GM23338 (cell line): ENCODE measurements at regions not wholly inside any gene's neighbourhood (a gene's known extent, or its start where the extent isn't known, plus 50 kb on each side); places are given as distances from the start of the nearest gene placed in this dataset.
A peak's percentile ranks its signal among the peaks of the same experiment; 100 is the strongest.

Experiments used
- ATAC-seq: fragments of 200-7000 bp; cut with Tn5 transposase; 3 replicates; pipeline ENCODE4 v1.9.1; 2020
- DNase-seq: peaks from one replicate; pipeline ENCODE4 v3.0.0-alpha.2; 2015; ENCODE audit warnings: low spot score
- H2AFZ ChIP-seq: fragments of 200-600 bp; sonication (generic); 2 replicates; pipeline ENCODE4 v1.8.0; 2016; ENCODE audit warnings: antibody characterized with exemption, mild to moderate bottlenecking, moderate library complexity
- H3F3A ChIP-seq: fragments of 200-600 bp; sonication (generic); replicated peaks from 2 replicates; pipeline ENCODE4 v1.8.0; 2017; ENCODE audit warnings: antibody characterized with exemption, mixed run types, low read depth
- H3K27ac ChIP-seq: fragments of 200-600 bp; sonication (generic); 2 replicates; pipeline ENCODE4 v1.6.1; 2016; ENCODE audit warnings: low read depth
- H3K27me3 ChIP-seq: fragments of 200-600 bp; sonication (generic); 2 replicates; pipeline ENCODE4 v1.8.0; 2016; ENCODE audit warnings: mild to moderate bottlenecking, mixed run types, moderate library complexity; ENCODE audit not compliant: insufficient read depth
- H3K36me3 ChIP-seq: fragments of 200-600 bp; sonication (generic); 2 replicates; pipeline ENCODE4 v1.8.0; 2016; ENCODE audit warnings: mild to moderate bottlenecking; ENCODE audit not compliant: insufficient read depth
- H3K4me1 ChIP-seq: fragments of 200-600 bp; sonication (generic); 2 replicates; pipeline ENCODE4 v1.8.0; 2016; ENCODE audit warnings: mild to moderate bottlenecking, moderate library complexity; ENCODE audit not compliant: insufficient read depth
- H3K4me2 ChIP-seq: fragments of 200-600 bp; sonication (generic); 2 replicates; pipeline ENCODE4 v1.7.1; 2017; ENCODE audit warnings: mixed run types
- H3K4me3 ChIP-seq: fragments of 200-600 bp; sonication (generic); 2 replicates; pipeline ENCODE4 v1.6.1; 2016; ENCODE audit warnings: mixed run types
- H3K79me2 ChIP-seq: fragments of 200-600 bp; sonication (generic); replicated peaks from 2 replicates; pipeline ENCODE4 v1.8.0; 2017; ENCODE audit warnings: mild to moderate bottlenecking; ENCODE audit not compliant: insufficient read depth
- H3K9me2 ChIP-seq: fragments of 200-600 bp; sonication (generic); 2 replicates; pipeline ENCODE4 v1.8.0; 2017; ENCODE audit not compliant: insufficient read depth
- H4K20me1 ChIP-seq: fragments of 200-600 bp; sonication (generic); replicated peaks from 2 replicates; pipeline ENCODE4 v1.8.0; 2017; ENCODE audit warnings: mild to moderate bottlenecking; ENCODE audit not compliant: insufficient read depth
- H3K27ac Mint-ChIP-seq: 2 replicates; pipeline ENCODE4 v1.8.0; 2020; ENCODE audit warnings: inconsistent platforms, mild to moderate bottlenecking, moderate library complexity, mixed read lengths
- H3K27me3 Mint-ChIP-seq: 3 replicates; pipeline ENCODE4 v1.8.0; 2022; ENCODE audit warnings: low read depth, mild to moderate bottlenecking, moderate library complexity, mixed read lengths, inconsistent platforms; ENCODE audit not compliant: insufficient read depth, poor library complexity
- H3K36me3 Mint-ChIP-seq: 3 replicates; pipeline ENCODE4 v1.8.0; 2021; ENCODE audit warnings: low read depth, mild to moderate bottlenecking, inconsistent platforms, moderate library complexity, mixed read lengths
- H3K4me1 Mint-ChIP-seq: 3 replicates; pipeline ENCODE4 v1.8.0; 2020; ENCODE audit warnings: mild to moderate bottlenecking, inconsistent platforms, mixed read lengths
- H3K4me3 Mint-ChIP-seq: 3 replicates; pipeline ENCODE4 v1.8.0; 2021; ENCODE audit warnings: moderate library complexity, mild to moderate bottlenecking, inconsistent platforms, mixed read lengths
- H3K9me3 Mint-ChIP-seq: 3 replicates; pipeline ENCODE4 v1.8.0; 2020; ENCODE audit warnings: moderate library complexity, mild to moderate bottlenecking, inconsistent platforms, mixed read lengths
- CREB1 ChIP-seq: fragments of 250-450 bp; sonication (Bioruptor Pico); IDR thresholded peaks from 2 replicates; pipeline ENCODE4 v1.5.0; 2020; ENCODE audit warnings: low read depth, mild to moderate bottlenecking, moderate library complexity
- EZH2 ChIP-seq: fragments of 200-600 bp; sonication (generic); IDR thresholded peaks from one replicate; pipeline ENCODE4 v1.8.0; 2017; ENCODE audit warnings: antibody characterized with exemption, mild to moderate bottlenecking, low read depth; ENCODE audit not compliant: unreplicated experiment
- EZH2phosphoT487 ChIP-seq: fragments of 200-600 bp; sonication (generic); IDR thresholded peaks from one replicate; pipeline ENCODE4 v1.8.1; 2018; ENCODE audit warnings: antibody characterized with exemption; ENCODE audit not compliant: unreplicated experiment
- JUNB ChIP-seq: IDR thresholded peaks from one replicate; pipeline ENCODE4 v1.6.1; 2016; ENCODE audit warnings: antibody characterized with exemption; ENCODE audit not compliant: unreplicated experiment
- POLR2AphosphoS5 ChIP-seq: IDR thresholded peaks from 2 replicates; pipeline ENCODE4 v1.6.1; 2016; ENCODE audit warnings: antibody characterized with exemption, low read depth
- STAT1 ChIP-seq: IDR thresholded peaks from one replicate; pipeline ENCODE4 v1.6.1; 2016; ENCODE audit warnings: antibody characterized with exemption; ENCODE audit not compliant: unreplicated experiment
- ZNF114 ChIP-seq: fragments of 250-450 bp; sonication (Bioruptor Pico); IDR thresholded peaks from 2 replicates; pipeline ENCODE4 v1.5.0; 2020; ENCODE audit warnings: mild to moderate bottlenecking, moderate library complexity
- ZNF331 ChIP-seq: fragments of 250-450 bp; sonication (Bioruptor Pico); IDR thresholded peaks from 2 replicates; pipeline ENCODE4 v1.5.0; 2020; ENCODE audit warnings: low read depth, mild to moderate bottlenecking, moderate library complexity
- TF ChIP-seq, protein P1 (sequence below): fragments of 250-450 bp; sonication (Bioruptor Pico); IDR thresholded peaks from 2 replicates; pipeline ENCODE4 v1.5.0; 2020; ENCODE audit warnings: mild to moderate bottlenecking, moderate library complexity
- TF ChIP-seq, protein P2 (sequence below), 2 experiments: fragments of 200-600 bp in 1 of 2; sonication (generic) in 1 of 2; conservative IDR thresholded peaks; 2 replicates each; pipeline versions ENCODE4 v1.5.1 to v1.6.1; 2016 to 2017; ENCODE audit warnings: antibody characterized with exemption in 2 of 2, low read depth in 2 of 2, mild to moderate bottlenecking in 2 of 2, moderate library complexity in 1 of 2
- TF ChIP-seq, protein P3 (sequence below): IDR thresholded peaks from 2 replicates; pipeline ENCODE4 v1.6.1; 2016; ENCODE audit warnings: antibody characterized with exemption

DNA sequence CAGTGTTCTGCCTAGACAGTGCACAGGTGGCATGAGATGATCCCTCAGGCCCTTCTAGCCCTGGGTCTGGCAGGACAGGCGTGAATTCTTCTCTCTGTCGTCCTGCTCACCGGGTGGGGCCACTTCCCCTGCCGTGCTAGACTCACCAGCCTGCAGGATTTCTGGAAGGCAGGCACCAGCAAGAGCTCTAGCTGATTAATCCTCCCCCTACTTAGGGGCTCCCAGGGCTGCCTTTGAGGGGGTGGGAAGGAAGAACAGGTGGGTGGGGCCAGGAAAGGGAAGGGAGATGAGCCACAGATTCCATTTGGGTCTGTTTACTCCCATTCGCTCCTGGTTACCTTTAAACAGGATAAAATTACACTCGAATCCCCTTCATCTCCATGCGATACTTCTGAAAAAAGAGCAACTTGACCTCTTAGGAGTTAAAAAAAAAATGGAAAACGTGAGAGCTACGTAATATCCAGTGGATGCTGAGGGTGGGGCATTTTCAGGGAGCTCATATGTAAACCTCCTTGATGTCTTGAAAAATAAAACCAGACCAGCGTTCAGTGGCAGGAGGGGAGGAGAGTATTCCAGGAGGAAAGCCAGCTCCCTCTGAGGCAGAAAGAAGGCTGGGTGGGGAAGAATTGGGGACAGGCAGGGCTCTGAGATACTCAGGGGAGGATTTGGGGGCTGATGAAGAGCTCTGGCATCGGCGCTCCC is 665.5 kb downstream of the PTPRU start:
- H3K9me2 ChIP-seq = no peaks in the 10 kb centered on the region
- H3K4me1 ChIP-seq = peaks cover 15% of the 10 kb centered on the region
- Mint-ChIP-seq H3K4me1 (peaks cover 28% of the 10 kb centered on the region), H3K27me3 (peaks cover 7% of the 10 kb centered on the region), H3K36me3 (no peaks in the 10 kb centered on the region), H3K9me3 (no peaks in the 10 kb centered on the region), H3K27ac (peak overlapping the region; percentile 13; the same call in 1 of the 2 replicates), H3K4me3 (0 out of 3 replicates have a peak overlapping the region, but pooled peaks have one; percentile 5)
- DNase-seq (peak; percentile 61), ATAC-seq (peak; percentile 86)
- H3K79me2 ChIP-seq = no peaks in the 10 kb centered on the region
- H2AFZ ChIP-seq = peak overlapping the region; percentile 84; the same call in 1 of the 2 replicates
- H3K27me3 ChIP-seq = no peaks in the 10 kb centered on the region
- H3K27ac ChIP-seq = no peak overlapping the region
- TF ChIP-seq POLR2AphosphoS5 = no peak
- no peak for TF ChIP-seq ZNF331
- TF ChIP-seq, protein P1, sequence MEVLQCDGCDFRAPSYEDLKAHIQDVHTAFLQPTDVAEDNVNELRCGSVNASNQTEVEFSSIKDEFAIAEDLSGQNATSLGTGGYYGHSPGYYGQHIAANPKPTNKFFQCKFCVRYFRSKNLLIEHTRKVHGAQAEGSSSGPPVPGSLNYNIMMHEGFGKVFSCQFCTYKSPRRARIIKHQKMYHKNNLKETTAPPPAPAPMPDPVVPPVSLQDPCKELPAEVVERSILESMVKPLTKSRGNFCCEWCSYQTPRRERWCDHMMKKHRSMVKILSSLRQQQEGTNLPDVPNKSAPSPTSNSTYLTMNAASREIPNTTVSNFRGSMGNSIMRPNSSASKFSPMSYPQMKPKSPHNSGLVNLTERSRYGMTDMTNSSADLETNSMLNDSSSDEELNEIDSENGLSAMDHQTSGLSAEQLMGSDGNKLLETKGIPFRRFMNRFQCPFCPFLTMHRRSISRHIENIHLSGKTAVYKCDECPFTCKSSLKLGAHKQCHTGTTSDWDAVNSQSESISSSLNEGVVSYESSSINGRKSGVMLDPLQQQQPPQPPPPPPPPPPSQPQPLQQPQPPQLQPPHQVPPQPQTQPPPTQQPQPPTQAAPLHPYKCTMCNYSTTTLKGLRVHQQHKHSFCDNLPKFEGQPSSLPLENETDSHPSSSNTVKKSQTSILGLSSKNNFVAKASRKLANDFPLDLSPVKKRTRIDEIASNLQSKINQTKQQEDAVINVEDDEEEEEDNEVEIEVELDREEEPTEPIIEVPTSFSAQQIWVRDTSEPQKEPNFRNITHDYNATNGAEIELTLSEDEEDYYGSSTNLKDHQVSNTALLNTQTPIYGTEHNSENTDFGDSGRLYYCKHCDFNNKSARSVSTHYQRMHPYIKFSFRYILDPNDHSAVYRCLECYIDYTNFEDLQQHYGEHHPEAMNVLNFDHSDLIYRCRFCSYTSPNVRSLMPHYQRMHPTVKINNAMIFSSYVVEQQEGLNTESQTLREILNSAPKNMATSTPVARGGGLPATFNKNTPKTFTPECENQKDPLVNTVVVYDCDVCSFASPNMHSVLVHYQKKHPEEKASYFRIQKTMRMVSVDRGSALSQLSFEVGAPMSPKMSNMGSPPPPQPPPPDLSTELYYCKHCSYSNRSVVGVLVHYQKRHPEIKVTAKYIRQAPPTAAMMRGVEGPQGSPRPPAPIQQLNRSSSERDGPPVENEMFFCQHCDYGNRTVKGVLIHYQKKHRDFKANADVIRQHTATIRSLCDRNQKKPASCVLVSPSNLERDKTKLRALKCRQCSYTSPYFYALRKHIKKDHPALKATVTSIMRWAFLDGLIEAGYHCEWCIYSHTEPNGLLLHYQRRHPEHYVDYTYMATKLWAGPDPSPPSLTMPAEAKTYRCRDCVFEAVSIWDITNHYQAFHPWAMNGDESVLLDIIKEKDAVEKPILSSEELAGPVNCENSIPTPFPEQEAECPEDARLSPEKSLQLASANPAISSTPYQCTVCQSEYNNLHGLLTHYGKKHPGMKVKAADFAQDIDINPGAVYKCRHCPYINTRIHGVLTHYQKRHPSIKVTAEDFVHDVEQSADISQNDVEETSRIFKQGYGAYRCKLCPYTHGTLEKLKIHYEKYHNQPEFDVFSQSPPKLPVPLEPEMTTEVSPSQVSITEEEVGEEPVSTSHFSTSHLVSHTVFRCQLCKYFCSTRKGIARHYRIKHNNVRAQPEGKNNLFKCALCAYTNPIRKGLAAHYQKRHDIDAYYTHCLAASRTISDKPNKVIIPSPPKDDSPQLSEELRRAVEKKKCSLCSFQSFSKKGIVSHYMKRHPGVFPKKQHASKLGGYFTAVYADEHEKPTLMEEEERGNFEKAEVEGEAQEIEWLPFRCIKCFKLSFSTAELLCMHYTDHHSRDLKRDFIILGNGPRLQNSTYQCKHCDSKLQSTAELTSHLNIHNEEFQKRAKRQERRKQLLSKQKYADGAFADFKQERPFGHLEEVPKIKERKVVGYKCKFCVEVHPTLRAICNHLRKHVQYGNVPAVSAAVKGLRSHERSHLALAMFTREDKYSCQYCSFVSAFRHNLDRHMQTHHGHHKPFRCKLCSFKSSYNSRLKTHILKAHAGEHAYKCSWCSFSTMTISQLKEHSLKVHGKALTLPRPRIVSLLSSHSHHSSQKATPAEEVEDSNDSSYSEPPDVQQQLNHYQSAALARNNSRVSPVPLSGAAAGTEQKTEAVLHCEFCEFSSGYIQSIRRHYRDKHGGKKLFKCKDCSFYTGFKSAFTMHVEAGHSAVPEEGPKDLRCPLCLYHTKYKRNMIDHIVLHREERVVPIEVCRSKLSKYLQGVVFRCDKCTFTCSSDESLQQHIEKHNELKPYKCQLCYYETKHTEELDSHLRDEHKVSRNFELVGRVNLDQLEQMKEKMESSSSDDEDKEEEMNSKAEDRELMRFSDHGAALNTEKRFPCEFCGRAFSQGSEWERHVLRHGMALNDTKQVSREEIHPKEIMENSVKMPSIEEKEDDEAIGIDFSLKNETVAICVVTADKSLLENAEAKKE = no peak
- TF ChIP-seq, protein P2, sequence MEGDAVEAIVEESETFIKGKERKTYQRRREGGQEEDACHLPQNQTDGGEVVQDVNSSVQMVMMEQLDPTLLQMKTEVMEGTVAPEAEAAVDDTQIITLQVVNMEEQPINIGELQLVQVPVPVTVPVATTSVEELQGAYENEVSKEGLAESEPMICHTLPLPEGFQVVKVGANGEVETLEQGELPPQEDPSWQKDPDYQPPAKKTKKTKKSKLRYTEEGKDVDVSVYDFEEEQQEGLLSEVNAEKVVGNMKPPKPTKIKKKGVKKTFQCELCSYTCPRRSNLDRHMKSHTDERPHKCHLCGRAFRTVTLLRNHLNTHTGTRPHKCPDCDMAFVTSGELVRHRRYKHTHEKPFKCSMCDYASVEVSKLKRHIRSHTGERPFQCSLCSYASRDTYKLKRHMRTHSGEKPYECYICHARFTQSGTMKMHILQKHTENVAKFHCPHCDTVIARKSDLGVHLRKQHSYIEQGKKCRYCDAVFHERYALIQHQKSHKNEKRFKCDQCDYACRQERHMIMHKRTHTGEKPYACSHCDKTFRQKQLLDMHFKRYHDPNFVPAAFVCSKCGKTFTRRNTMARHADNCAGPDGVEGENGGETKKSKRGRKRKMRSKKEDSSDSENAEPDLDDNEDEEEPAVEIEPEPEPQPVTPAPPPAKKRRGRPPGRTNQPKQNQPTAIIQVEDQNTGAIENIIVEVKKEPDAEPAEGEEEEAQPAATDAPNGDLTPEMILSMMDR (conservative IDR thresholded peaks at IDR 0.05; ENCODE audit: low read depth in 2 of 2) = no peak
- TF ChIP-seq EZH2phosphoT487 = no peak
- TF ChIP-seq EZH2 = no peak
- TF ChIP-seq, protein P3, sequence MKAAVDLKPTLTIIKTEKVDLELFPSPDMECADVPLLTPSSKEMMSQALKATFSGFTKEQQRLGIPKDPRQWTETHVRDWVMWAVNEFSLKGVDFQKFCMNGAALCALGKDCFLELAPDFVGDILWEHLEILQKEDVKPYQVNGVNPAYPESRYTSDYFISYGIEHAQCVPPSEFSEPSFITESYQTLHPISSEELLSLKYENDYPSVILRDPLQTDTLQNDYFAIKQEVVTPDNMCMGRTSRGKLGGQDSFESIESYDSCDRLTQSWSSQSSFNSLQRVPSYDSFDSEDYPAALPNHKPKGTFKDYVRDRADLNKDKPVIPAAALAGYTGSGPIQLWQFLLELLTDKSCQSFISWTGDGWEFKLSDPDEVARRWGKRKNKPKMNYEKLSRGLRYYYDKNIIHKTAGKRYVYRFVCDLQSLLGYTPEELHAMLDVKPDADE = no peak
- no peak for TF ChIP-seq ZNF114 (CRISPR knock-in tag)
- TF ChIP-seq STAT1 = no peak
- TF ChIP-seq CREB1 = no peak
- no peak for TF ChIP-seq JUNB
- H3K36me3 ChIP-seq = no peaks in the 10 kb centered on the region
- H4K20me1 ChIP-seq = no peaks in the 10 kb centered on the region
- H3K4me3 ChIP-seq = no peak overlapping the region
- H3K4me2 ChIP-seq = peak overlapping the region; percentile 69
- no peaks in the 10 kb centered on the region for H3F3A ChIP-seq
